NB4 (cell line): ENCODE measurements at regions not wholly inside any gene's neighbourhood (a gene's known extent, or its start where the extent isn't known, plus 50 kb on each side); places are given as distances from the start of the nearest gene placed in this dataset.

Experiments
- DNase-seq: peaks from one replicate; pipeline ENCODE4 v3.0.0; 2010; ENCODE audit warnings: low read depth
- H3K4me3 ChIP-seq: one replicate; pipeline ENCODE4 v1.5.1; 2011; ENCODE audit warnings: mild to moderate bottlenecking, low read depth, low read length, moderate library complexity
- MYC ChIP-seq: IDR thresholded peaks from 2 replicates; pipeline ENCODE4 v1.6.1; 2011; ENCODE audit warnings: low read depth, low read length
- POLR2A ChIP-seq: IDR thresholded peaks from 2 replicates; pipeline ENCODE4 v1.6.1; 2011; ENCODE audit warnings: mild to moderate bottlenecking; ENCODE audit not compliant: insufficient read length; ENCODE audit errors: extremely low read depth
- TF ChIP-seq, protein P1 (sequence below): IDR thresholded peaks from 2 replicates; pipeline ENCODE4 v1.6.1; 2011; ENCODE audit warnings: low read depth, low read length
- TF ChIP-seq, protein P2 (sequence below): IDR thresholded peaks from one replicate; pipeline ENCODE4 v1.5.1; 2012; ENCODE audit warnings: low read depth, low read length

DNA sequence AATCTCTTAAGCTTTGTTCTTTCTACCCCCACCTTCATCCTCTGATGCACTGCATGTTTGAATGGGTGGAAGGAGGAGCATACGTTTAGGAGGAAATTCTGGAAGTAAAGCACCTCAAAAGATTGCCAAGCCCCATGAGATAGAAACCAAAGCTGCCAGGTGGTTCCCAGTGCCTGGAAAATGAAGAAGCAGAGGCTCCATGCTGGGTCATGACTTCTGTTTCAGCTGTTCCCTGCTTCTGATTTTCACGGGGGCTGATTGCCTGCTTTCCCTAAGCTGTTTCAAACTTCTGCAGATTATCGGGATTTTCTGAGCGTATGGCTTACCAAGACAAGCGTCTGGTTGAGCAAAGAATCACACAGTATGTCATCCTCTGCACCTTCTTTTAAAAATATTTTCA, 87.5 kb upstream of the SYNDIG1 start:
- no peak overlapping the region for H3K4me3 ChIP-seq
- DNase-seq = no peak
- TF ChIP-seq POLR2A (no peak), MYC (no peak)
- TF ChIP-seq, protein P1, sequence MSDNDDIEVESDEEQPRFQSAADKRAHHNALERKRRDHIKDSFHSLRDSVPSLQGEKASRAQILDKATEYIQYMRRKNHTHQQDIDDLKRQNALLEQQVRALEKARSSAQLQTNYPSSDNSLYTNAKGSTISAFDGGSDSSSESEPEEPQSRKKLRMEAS = no peak
- TF ChIP-seq, protein P2, sequence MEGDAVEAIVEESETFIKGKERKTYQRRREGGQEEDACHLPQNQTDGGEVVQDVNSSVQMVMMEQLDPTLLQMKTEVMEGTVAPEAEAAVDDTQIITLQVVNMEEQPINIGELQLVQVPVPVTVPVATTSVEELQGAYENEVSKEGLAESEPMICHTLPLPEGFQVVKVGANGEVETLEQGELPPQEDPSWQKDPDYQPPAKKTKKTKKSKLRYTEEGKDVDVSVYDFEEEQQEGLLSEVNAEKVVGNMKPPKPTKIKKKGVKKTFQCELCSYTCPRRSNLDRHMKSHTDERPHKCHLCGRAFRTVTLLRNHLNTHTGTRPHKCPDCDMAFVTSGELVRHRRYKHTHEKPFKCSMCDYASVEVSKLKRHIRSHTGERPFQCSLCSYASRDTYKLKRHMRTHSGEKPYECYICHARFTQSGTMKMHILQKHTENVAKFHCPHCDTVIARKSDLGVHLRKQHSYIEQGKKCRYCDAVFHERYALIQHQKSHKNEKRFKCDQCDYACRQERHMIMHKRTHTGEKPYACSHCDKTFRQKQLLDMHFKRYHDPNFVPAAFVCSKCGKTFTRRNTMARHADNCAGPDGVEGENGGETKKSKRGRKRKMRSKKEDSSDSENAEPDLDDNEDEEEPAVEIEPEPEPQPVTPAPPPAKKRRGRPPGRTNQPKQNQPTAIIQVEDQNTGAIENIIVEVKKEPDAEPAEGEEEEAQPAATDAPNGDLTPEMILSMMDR = no peak

DNA sequence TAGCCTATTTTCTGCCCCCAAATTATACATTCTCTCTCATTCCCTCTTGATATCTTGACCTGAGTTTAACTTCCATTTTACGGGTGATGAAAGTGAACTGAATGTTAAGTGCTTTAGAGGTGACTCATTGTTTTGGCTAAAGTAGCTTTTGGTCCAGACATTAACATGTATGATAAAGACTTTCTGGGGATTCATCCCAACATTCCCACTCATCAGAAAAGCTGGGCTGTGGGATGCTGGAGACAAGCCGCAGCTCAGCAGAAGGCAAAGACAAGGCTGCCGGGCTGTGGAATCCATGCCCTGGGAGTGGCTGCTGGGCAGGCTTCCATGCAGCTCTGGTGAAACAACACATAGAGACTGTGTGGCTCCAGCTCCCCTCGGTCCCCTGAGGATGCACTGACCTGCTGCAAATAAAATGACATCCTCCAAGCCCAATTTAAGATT, 89.9 kb upstream of the SYNDIG1 start:
- no peak for DNase-seq
- H3K4me3 ChIP-seq = no peak overlapping the region
- TF ChIP-seq MYC (no peak), POLR2A (no peak)
- TF ChIP-seq, protein P1 = no peak
- TF ChIP-seq, protein P2 = no peak

DNA sequence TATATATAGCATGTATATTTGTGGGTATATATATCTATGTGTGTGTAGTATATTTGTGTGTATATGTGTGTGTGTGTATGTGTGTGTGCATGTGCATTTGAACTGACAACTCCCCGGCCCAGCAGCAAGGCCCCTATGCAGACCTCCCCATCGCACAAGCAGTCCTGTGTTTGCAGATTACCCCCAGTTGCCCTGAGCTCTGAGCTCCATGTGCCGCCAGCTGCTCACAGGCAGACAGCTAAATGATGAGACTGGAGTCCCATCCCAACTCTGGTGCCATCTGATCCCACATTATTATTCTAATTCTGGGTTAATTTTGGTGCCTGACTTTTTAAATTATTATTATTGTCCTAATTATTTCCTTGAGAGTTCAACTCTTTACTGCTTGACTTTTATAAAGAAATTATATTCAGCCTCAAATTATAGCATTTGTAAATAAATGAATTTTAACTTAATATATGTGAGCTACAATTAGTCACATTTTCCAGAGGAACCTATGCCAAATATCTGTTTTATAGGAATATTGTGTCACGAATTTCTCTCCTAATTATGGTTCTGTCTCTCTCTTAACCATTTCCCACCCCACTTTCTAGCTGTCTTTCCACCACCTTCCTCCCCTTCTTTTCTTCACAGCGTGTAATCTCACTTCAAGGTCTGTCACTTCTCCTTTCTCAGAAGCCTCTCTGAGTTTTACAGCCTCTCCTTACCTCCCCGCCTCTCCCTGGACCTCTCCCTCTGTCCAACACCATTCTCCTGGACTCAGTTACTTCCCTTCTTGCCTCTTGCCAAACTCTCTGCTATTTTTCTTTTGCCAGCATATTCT, 90.6 kb upstream of the SYNDIG1 start:
- TF ChIP-seq, protein P1 = no peak
- TF ChIP-seq MYC (no peak), POLR2A (no peak)
- TF ChIP-seq, protein P2 = no peak
- H3K4me3 ChIP-seq = no peak overlapping the region
- DNase-seq = no peak

DNA sequence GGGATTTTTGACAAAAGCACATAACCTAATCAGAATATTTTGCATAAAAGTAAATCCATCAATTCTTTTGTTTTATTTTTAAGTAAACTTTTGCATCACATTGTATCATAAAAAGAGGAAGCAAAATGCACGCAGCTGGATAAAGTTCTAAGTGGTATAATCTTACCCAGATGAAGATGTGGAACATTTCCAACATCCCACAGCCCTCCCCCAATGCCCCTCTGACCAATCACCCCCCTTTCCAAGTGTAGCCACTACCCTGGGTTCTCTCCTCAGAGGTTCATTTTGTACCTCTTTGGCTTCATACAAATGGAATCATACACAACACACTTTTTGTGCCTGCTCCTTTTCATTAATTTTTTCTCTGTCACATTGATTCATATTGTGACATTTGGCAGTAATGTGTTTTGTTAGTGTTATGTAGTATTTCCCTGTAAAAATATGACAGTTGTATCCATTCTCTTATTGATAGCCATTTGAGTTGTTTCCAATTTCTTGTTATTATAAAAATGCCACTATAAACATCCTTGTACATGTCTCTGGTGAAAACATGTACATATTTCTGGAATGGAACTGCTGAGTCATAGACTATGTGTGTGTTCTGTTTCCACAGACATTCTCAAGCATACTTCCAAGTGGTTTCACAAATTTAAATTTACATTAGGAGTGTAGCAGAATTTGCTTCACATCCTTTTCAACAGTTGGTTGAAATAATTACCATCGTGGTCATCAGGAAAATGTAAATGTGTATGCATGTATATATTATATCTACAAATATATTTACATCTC, 92.9 kb upstream of the SYNDIG1 start:
- TF ChIP-seq, protein P1 = no peak
- no peak for TF ChIP-seq MYC
- TF ChIP-seq POLR2A = no peak
- TF ChIP-seq, protein P2 = no peak
- no peak for DNase-seq
- no peak overlapping the region for H3K4me3 ChIP-seq

DNA sequence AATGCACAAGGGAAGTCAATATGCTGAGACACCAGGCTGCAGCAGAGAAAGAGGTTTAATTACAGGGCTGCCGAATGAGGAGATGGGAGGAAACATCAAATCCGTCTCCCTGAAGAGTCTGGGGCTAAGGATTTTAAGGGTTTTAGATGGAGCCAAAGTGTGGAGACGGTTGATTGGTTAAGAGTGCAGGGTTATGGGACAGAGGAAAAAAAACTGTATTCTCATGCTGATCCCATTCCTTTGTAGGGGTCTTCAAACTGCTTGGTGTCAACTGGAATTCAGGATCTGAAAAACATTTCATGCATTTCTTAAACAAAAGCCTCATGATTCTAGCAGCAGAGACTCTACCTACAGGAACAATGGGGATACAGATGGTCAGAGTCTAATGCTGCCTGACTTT, 96.1 kb upstream of the SYNDIG1 start:
- no peak for DNase-seq
- H3K4me3 ChIP-seq = no peak overlapping the region
- TF ChIP-seq, protein P2 = no peak
- TF ChIP-seq MYC (no peak), POLR2A (no peak)
- TF ChIP-seq, protein P1 = no peak
